Psoas muscle (tissue), 7 donors: ENCODE measurements at regions not wholly inside any gene's neighbourhood (a gene's known extent, or its start where the extent isn't known, plus 50 kb on each side); places are given as distances from the start of the nearest gene placed in this dataset.

Experiments used
- ATAC-seq, 4 donors: fragments of 200-7000 bp; cut with Tn5 transposase; one replicate each; pipeline ENCODE4 v1.9.1; 2020; ENCODE audit warnings: moderate library complexity in 3 of 4, mild to moderate bottlenecking in 2 of 4
- DNase-seq, 2 donors: peaks; one replicate each; pipeline ENCODE4 v3.0.0-alpha.2; 2020
- H3K27ac ChIP-seq: fragments of 200-600 bp; one replicate; pipeline ENCODE4 v1.8.0; 2022
- H3K27me3 ChIP-seq, 3 donors: fragments of 200-600 bp in 1 of 3; one replicate each; pipeline versions ENCODE4 v1.6.1 to v1.8.0; 2013 to 2022; ENCODE audit warnings: low read length in 2 of 3, mild to moderate bottlenecking in 2 of 3, moderate library complexity in 1 of 3; ENCODE audit not compliant: insufficient read depth in 3 of 3
- H3K36me3 ChIP-seq, 2 donors: fragments of 200-600 bp in 1 of 2; one replicate each; pipeline versions ENCODE4 v1.6.1 to v1.8.0; 2013 to 2022; ENCODE audit warnings: low read depth in 1 of 2, mild to moderate bottlenecking in 1 of 2, moderate library complexity in 1 of 2; ENCODE audit not compliant: insufficient read depth in 1 of 2
- H3K4me1 ChIP-seq: fragments of 200-600 bp; one replicate; pipeline ENCODE4 v1.8.0; 2022
- H3K4me3 ChIP-seq: fragments of 200-600 bp; one replicate; pipeline ENCODE4 v1.8.0; 2022; ENCODE audit warnings: mild to moderate bottlenecking
- H3K9me3 ChIP-seq: fragments of 200-600 bp; one replicate; pipeline ENCODE4 v1.8.0; 2022
- CTCF ChIP-seq: fragments of 200-600 bp; IDR thresholded peaks from one replicate; pipeline ENCODE4 v1.8.0; 2022; ENCODE audit warnings: antibody characterized with exemption
- WGBS, 3 donors: extraction: QIAGEN DNeasy Blood & Tissue Kit; methylation state at CpG; one replicate each; pipeline versions ENCODE4 v1.1.6 to v1.1.7; 2013; 5-methylcytosine and 5-hydroxymethylcytosine counted together
- intact Hi-C, 2 donors: fragments of 100-400 bp; cut with DNase I; formaldehyde crosslinking; loops; one replicate each; pipeline versions ENCODE4 v1.11.0 to v1.14.2; 2022
- donor health status: healthy with polysubstance abuse.
- donor health status: DM: no; HTN: no; CAD: no; lungs with moderate emphysema.
- donor health status: Bipolar disorder and iron deficiency.
- donor health status: healthy.
- donor health status: DM: yes; HTN: yes; CAD: no.
- donor health status: DM: no; HTN: no; CAD: no.
- donor health status: DM: yes; HTN: yes; CAD: no.

GRCh38 chr1:47682786-47683350 lies 245.0 kb downstream of the FOXD2 start:
- WGBS, 3 donors, result 75 to 86% (median 82%) methylated on average over 6 of the region's 6 CpGs
- DNase-seq (no peak), ATAC-seq (no peak)
- no peak overlapping the region for H3K27ac ChIP-seq
- H3K4me1 ChIP-seq, result no peaks in the 10 kb centered on the region
- intact Hi-C loops, result no loop called here
- TF ChIP-seq CTCF, result no peak
- peaks cover 0 to 11% (median 0%) of the 10 kb centered on the region in 3 donors for H3K27me3 ChIP-seq
- no peaks in the 10 kb centered on the region for H3K36me3 ChIP-seq
- no peak overlapping the region for H3K4me3 ChIP-seq
- no peaks in the 10 kb centered on the region for H3K9me3 ChIP-seq

- no peak for DNase-seq
- no peaks in the 10 kb centered on the region for H3K36me3 ChIP-seq
- ATAC-seq, result no peak
- intact Hi-C loops, result no loop called here
- H3K9me3 ChIP-seq, result no peaks in the 10 kb centered on the region
- H3K4me3 ChIP-seq, result no peak overlapping the region
- H3K27ac ChIP-seq, result no peak overlapping the region
- H3K4me1 ChIP-seq, result no peaks in the 10 kb centered on the region
- 87 to 89% (median 87%) methylated on average over 3 of the region's 3 CpGs for WGBS, 3 donors
- TF ChIP-seq CTCF, result no peak
- H3K27me3 ChIP-seq, result peaks cover 0 to 14% (median 0%) of the 10 kb centered on the region in 3 donors
Measured at GRCh38 chr1:47683401-47683800, 245.6 kb downstream of the FOXD2 start.

GRCh38 chr1:47684518-47684917 lies 246.7 kb downstream of the FOXD2 start:
- H3K27ac ChIP-seq, result no peak overlapping the region
- H3K9me3 ChIP-seq, result no peaks in the 10 kb centered on the region
- DNase-seq (no peak), ATAC-seq (no peak)
- no peaks in the 10 kb centered on the region for H3K36me3 ChIP-seq
- H3K27me3 ChIP-seq, result peaks cover 0 to 18% (median 2%) of the 10 kb centered on the region in 3 donors
- no peak for TF ChIP-seq CTCF
- no peaks in the 10 kb centered on the region for H3K4me1 ChIP-seq
- intact Hi-C loops, result no loop called here
- WGBS, 3 donors, result 74 to 88% (median 82%) methylated on average over 6 of the region's 6 CpGs
- no peak overlapping the region for H3K4me3 ChIP-seq

DNA sequence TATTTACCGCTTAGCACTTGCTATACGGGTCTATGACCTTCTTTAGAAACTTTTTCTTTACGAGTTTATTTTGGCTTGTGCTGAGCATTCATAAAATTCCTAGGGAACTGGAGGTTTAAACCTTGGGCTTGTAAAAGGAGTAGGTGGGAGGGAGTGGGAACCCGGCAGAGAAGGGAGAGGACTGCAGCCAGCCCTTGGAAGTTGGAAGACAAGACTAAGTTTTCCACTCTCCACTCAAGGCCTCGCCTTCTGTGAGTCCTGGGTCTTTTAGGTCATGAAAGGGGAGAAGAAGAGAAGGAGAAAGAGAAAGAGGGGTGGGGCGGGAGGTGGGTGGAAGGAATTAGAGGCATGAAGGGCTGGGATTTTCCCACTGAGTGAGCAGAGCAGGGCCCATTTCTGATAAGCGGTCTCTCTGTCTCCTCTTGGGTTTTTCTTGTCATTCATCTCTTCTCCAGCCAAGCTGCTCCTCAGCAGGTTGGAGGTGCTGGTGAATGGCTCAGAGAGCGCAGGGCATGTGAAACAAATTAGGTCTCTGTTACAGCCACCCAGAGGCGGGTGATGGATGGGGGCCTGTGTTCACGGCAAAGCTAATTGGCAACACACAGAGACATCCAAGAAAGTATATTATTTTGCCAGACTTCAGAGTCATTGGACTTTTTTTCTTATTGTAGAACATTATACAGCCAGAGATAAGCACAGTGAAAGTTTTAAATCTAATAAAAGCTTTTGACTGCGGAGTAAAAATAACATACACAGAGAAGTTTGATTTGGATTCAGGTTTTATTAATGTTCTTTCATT lies 247.3 kb downstream of the FOXD2 start:
- WGBS, 3 donors, result 59 to 67% (median 65%) methylated on average over 11 of the region's 11 CpGs
- H3K27me3 ChIP-seq, result peaks cover 0 to 18% (median 2%) of the 10 kb centered on the region in 3 donors

More for the DNA sequence above, 247.3 kb downstream of the FOXD2 start:
- ATAC-seq (no peak), DNase-seq (no peak)
- H3K4me1 ChIP-seq, result no peaks in the 10 kb centered on the region
- intact Hi-C loops, result no loop called here
- H3K36me3 ChIP-seq, result no peaks in the 10 kb centered on the region
- no peaks in the 10 kb centered on the region for H3K9me3 ChIP-seq
- H3K4me3 ChIP-seq, result no peak overlapping the region
- no peak for TF ChIP-seq CTCF
- no peak overlapping the region for H3K27ac ChIP-seq
